HUES6 (cell line): ENCODE measurements at regions not wholly inside any gene's neighbourhood (a gene's known extent, or its start where the extent isn't known, plus 50 kb on each side); places are given as distances from the start of the nearest gene placed in this dataset.
"Not testable (repeated sequence)": the region's sequence is repeated elsewhere in the genome, so short reads cannot be mapped to it uniquely, and the experiment has no call there.

Source experiments
- H3K27ac ChIP-seq: 2 replicates; pipeline ENCODE4 v1.7.0; 2013; ENCODE audit warnings: low read depth, mild to moderate bottlenecking, low read length, inconsistent platforms
- H3K27me3 ChIP-seq: 2 replicates; pipeline ENCODE4 v1.6.1; 2013; ENCODE audit warnings: low read length; ENCODE audit not compliant: control insufficient read depth, insufficient read depth
- H3K36me3 ChIP-seq: 2 replicates; pipeline ENCODE4 v1.6.1; 2013; ENCODE audit warnings: low read length; ENCODE audit not compliant: control insufficient read depth, insufficient read depth
- H3K4me1 ChIP-seq: 2 replicates; pipeline ENCODE4 v1.6.1; 2013; ENCODE audit warnings: low read length; ENCODE audit not compliant: control insufficient read depth, insufficient read depth
- H3K4me3 ChIP-seq: 2 replicates; pipeline ENCODE4 v1.5.1; 2013; ENCODE audit warnings: low read depth, low read length
- H3K9ac ChIP-seq: one replicate; pipeline ENCODE4 v1.6.1; 2013; ENCODE audit warnings: mild to moderate bottlenecking, low read length
- H3K9me3 ChIP-seq: 2 replicates; pipeline ENCODE4 v1.6.1; 2013; ENCODE audit warnings: low read depth, low read length; ENCODE audit not compliant: control insufficient read depth, insufficient read depth

GRCh38 chr4:28014469-28014868, 1153.8 kb downstream of the STIM2 start:
- Histone ChIP-seq H3K9ac (no peak overlapping the region), H3K27ac (no peak overlapping the region), H3K4me1 (no peaks in the 10 kb centered on the region), H3K4me3 (no peak overlapping the region), H3K9me3 (peaks cover 19% of the 10 kb centered on the region), H3K36me3 (no peaks in the 10 kb centered on the region), H3K27me3 (no peaks in the 10 kb centered on the region)

- Histone ChIP-seq H3K36me3 (no peaks in the 10 kb centered on the region), H3K27ac (no peak overlapping the region), H3K4me3 (no peak overlapping the region), H3K4me1 (no peaks in the 10 kb centered on the region), H3K9ac (no peak overlapping the region), H3K9me3 (peaks cover 19% of the 10 kb centered on the region), H3K27me3 (no peaks in the 10 kb centered on the region)
Observed at GRCh38 chr4:28015996-28016395, 1155.4 kb downstream of the STIM2 start.

GRCh38 chr4:28038253-28038652, 1177.6 kb downstream of the STIM2 start:
- not testable (repeated sequence) for H3K9me3 ChIP-seq, H3K4me3 ChIP-seq, H3K27me3 ChIP-seq

GRCh38 chr4:28062562-28062961, 1201.9 kb downstream of the STIM2 start:
- no peaks in the 10 kb centered on the region for H3K9me3 ChIP-seq
- H3K9ac ChIP-seq = no peak overlapping the region
- H3K36me3 ChIP-seq = no peaks in the 10 kb centered on the region
- H3K4me3 ChIP-seq = no peak overlapping the region
- H3K4me1 ChIP-seq = no peaks in the 10 kb centered on the region
- H3K27me3 ChIP-seq = no peaks in the 10 kb centered on the region
- no peak overlapping the region for H3K27ac ChIP-seq

More at GRCh38 chr4:28038253-28038652, 1177.6 kb downstream of the STIM2 start:
- H3K4me1 ChIP-seq, H3K9ac ChIP-seq, H3K27ac ChIP-seq, H3K36me3 ChIP-seq: not testable (repeated sequence)

GRCh38 chr4:28073860-28074555, 1213.4 kb downstream of the STIM2 start:
- Histone ChIP-seq H3K27ac (no peak overlapping the region), H3K36me3 (no peaks in the 10 kb centered on the region), H3K9ac (no peak overlapping the region), H3K27me3 (no peaks in the 10 kb centered on the region), H3K9me3 (no peaks in the 10 kb centered on the region; the same call in 1 of the 2 replicates), H3K4me3 (no peak overlapping the region), H3K4me1 (no peaks in the 10 kb centered on the region)

- Histone ChIP-seq H3K4me1 (no peaks in the 10 kb centered on the region), H3K36me3 (no peaks in the 10 kb centered on the region), H3K27ac (no peak overlapping the region), H3K4me3 (no peak overlapping the region), H3K9me3 (no peaks in the 10 kb centered on the region; the same call in 1 of the 2 replicates), H3K9ac (no peak overlapping the region), H3K27me3 (no peaks in the 10 kb centered on the region)
Observed at GRCh38 chr4:28075401-28075956, 1214.8 kb downstream of the STIM2 start.

- not testable (repeated sequence) for H3K27me3 ChIP-seq, H3K4me3 ChIP-seq, H3K4me1 ChIP-seq, H3K27ac ChIP-seq, H3K36me3 ChIP-seq, H3K9me3 ChIP-seq, H3K9ac ChIP-seq
Observed at GRCh38 chr4:28077203-28077602, 1216.6 kb downstream of the STIM2 start.

- no peak overlapping the region for H3K4me3 ChIP-seq
- H3K9ac ChIP-seq = no peak overlapping the region
Observed at GRCh38 chr4:28082686-28083390, 1222.2 kb downstream of the STIM2 start.

GRCh38 chr4:28092610-28093009, 1232.0 kb downstream of the STIM2 start:
- H3K27me3 ChIP-seq = no peaks in the 10 kb centered on the region
- no peaks in the 10 kb centered on the region for H3K36me3 ChIP-seq
- no peaks in the 10 kb centered on the region for H3K9me3 ChIP-seq
- H3K9ac ChIP-seq = no peak overlapping the region
- no peak overlapping the region for H3K4me3 ChIP-seq
- no peaks in the 10 kb centered on the region for H3K4me1 ChIP-seq
- no peak overlapping the region for H3K27ac ChIP-seq

More at GRCh38 chr4:28082686-28083390, 1222.2 kb downstream of the STIM2 start:
- H3K36me3 ChIP-seq = no peaks in the 10 kb centered on the region
- no peaks in the 10 kb centered on the region for H3K4me1 ChIP-seq
- H3K27ac ChIP-seq = no peak overlapping the region
- H3K9me3 ChIP-seq = peaks cover 12% of the 10 kb centered on the region
- no peaks in the 10 kb centered on the region for H3K27me3 ChIP-seq

- Histone ChIP-seq H3K36me3 (no peaks in the 10 kb centered on the region), H3K9me3 (no peaks in the 10 kb centered on the region), H3K4me1 (no peaks in the 10 kb centered on the region)
Observed at GRCh38 chr4:28093071-28093470, 1232.4 kb downstream of the STIM2 start.

GRCh38 chr4:28101583-28101982, 1240.9 kb downstream of the STIM2 start:
- no peaks in the 10 kb centered on the region for H3K36me3 ChIP-seq
- no peaks in the 10 kb centered on the region for H3K9me3 ChIP-seq
- no peak overlapping the region for H3K4me3 ChIP-seq
- no peaks in the 10 kb centered on the region for H3K27me3 ChIP-seq
- H3K4me1 ChIP-seq = no peaks in the 10 kb centered on the region
- no peak overlapping the region for H3K27ac ChIP-seq
- H3K9ac ChIP-seq = no peak overlapping the region

More at GRCh38 chr4:28093071-28093470, 1232.4 kb downstream of the STIM2 start:
- Histone ChIP-seq H3K27me3 (no peaks in the 10 kb centered on the region), H3K27ac (no peak overlapping the region), H3K9ac (no peak overlapping the region), H3K4me3 (no peak overlapping the region)
